DOHH2 (cell line): ENCODE measurements at regions not wholly inside any gene's neighbourhood (a gene's known extent, or its start where the extent isn't known, plus 50 kb on each side); places are given as distances from the start of the nearest gene placed in this dataset.

ENCODE experiments used
- H3F3A ChIP-seq: fragments of 200-600 bp; sonication (generic), shearing (Covaris generic); 2 replicates; pipeline ENCODE4 v1.6.0; 2016; ENCODE audit warnings: antibody characterized with exemption, mild to moderate bottlenecking; ENCODE audit not compliant: control insufficient read depth, insufficient read depth
- H3K27ac ChIP-seq: fragments of 200-600 bp; sonication (generic); 2 replicates; pipeline ENCODE4 v1.5.1; 2014; ENCODE audit warnings: low read depth, mild to moderate bottlenecking, low read length, moderate library complexity
- H3K27me3 ChIP-seq: fragments of 200-600 bp; sonication (generic); 2 replicates; pipeline ENCODE4 v1.6.1; 2014; ENCODE audit warnings: mild to moderate bottlenecking, low read length, mixed read lengths; ENCODE audit not compliant: control insufficient read depth
- H3K36me3 ChIP-seq: fragments of 200-600 bp; sonication (generic); 2 replicates; pipeline ENCODE4 v1.6.1; 2014; ENCODE audit warnings: mild to moderate bottlenecking, low read length, moderate library complexity, mixed read lengths; ENCODE audit not compliant: control insufficient read depth
- H3K4me1 ChIP-seq: fragments of 200-600 bp; sonication (generic); 2 replicates; pipeline ENCODE4 v1.6.1; 2014; ENCODE audit warnings: mild to moderate bottlenecking, low read length, mixed read lengths; ENCODE audit not compliant: control insufficient read depth
- H3K4me2 ChIP-seq: fragments of 200-600 bp; sonication (generic); 2 replicates; pipeline ENCODE4 v1.6.0; 2014; ENCODE audit warnings: mild to moderate bottlenecking, low read length, moderate library complexity
- H3K4me3 ChIP-seq: fragments of 200-600 bp; sonication (generic); 2 replicates; pipeline ENCODE4 v1.5.1; 2014; ENCODE audit warnings: mild to moderate bottlenecking, low read length, mixed read lengths
- H3K79me2 ChIP-seq: fragments of 200-600 bp; sonication (generic); 2 replicates; pipeline ENCODE4 v1.6.1; 2014; ENCODE audit warnings: mild to moderate bottlenecking, low read length, mixed read lengths; ENCODE audit not compliant: control insufficient read depth
- H3K9me2 ChIP-seq: fragments of 200-600 bp; sonication (generic); replicated peaks from 2 replicates; pipeline ENCODE4 v1.6.1; 2014; ENCODE audit warnings: mild to moderate bottlenecking, low read length, mixed read lengths; ENCODE audit not compliant: control insufficient read depth
- H3K9me3 ChIP-seq: fragments of 200-600 bp; sonication (generic); 2 replicates; pipeline ENCODE4 v1.6.1; 2014; ENCODE audit warnings: antibody characterized with exemption, low read length, mixed read lengths; ENCODE audit not compliant: control insufficient read depth, insufficient read depth
- H4K20me1 ChIP-seq: fragments of 200-600 bp; sonication (generic); 2 replicates; pipeline ENCODE4 v1.6.0; 2014; ENCODE audit warnings: low read depth, mild to moderate bottlenecking, antibody characterized with exemption, low read length, moderate library complexity; ENCODE audit not compliant: control insufficient read depth, insufficient read depth
- CTCF ChIP-seq: fragments of 200-600 bp; sonication (generic); IDR thresholded peaks from one replicate; pipeline ENCODE4 v1.5.1; 2014; ENCODE audit warnings: antibody characterized with exemption, mild to moderate bottlenecking, low read depth, low read length; ENCODE audit not compliant: poor library complexity, severe bottlenecking
- EZH2phosphoT487 ChIP-seq: fragments of 200-600 bp; sonication (generic); IDR thresholded peaks from 2 replicates; pipeline ENCODE4 v1.6.1; 2017; ENCODE audit warnings: borderline replicate concordance, mild to moderate bottlenecking, antibody characterized with exemption, low read length, moderate library complexity, mixed read lengths

- 0 out of 2 replicates have a peak, but pooled peaks cover 2% of the 10 kb centered on the region for H3K79me2 ChIP-seq
- no peaks in the 10 kb centered on the region for H3F3A ChIP-seq
- no peaks in the 10 kb centered on the region for H3K9me3 ChIP-seq
- peak overlapping the region; percentile 58 for H3K4me2 ChIP-seq
- peak overlapping the region; percentile 49 for H3K4me3 ChIP-seq
- H3K36me3 ChIP-seq, result no peaks in the 10 kb centered on the region
- H3K27ac ChIP-seq, result peak overlapping the region; percentile 56
- no peaks in the 10 kb centered on the region for H3K9me2 ChIP-seq
- H3K4me1 ChIP-seq, result peaks cover 54% of the 10 kb centered on the region
- H4K20me1 ChIP-seq, result no peaks in the 10 kb centered on the region
- no peak for TF ChIP-seq EZH2phosphoT487
- TF ChIP-seq CTCF, result no peak
- no peaks in the 10 kb centered on the region for H3K27me3 ChIP-seq
Measured at GRCh38 chr12:66741919-66742318, 63.0 kb upstream of the GRIP1 start.

- Histone ChIP-seq H3K9me3 (no peaks in the 10 kb centered on the region), H3K27ac (peak overlapping the region; percentile 56), H3K4me1 (peaks cover 55% of the 10 kb centered on the region), H3K4me3 (peak overlapping the region; percentile 49), H3F3A (no peaks in the 10 kb centered on the region), H4K20me1 (no peaks in the 10 kb centered on the region), H3K36me3 (no peaks in the 10 kb centered on the region), H3K79me2 (0 out of 2 replicates have a peak, but pooled peaks cover 2% of the 10 kb centered on the region), H3K9me2 (no peaks in the 10 kb centered on the region), H3K4me2 (peak overlapping the region; percentile 58), H3K27me3 (no peaks in the 10 kb centered on the region)
- TF ChIP-seq CTCF (no peak), EZH2phosphoT487 (no peak)
Measured at GRCh38 chr12:66742508-66743367, 63.9 kb upstream of the GRIP1 start.

GRCh38 chr12:66744461-66744860, 65.6 kb upstream of the GRIP1 start:
- H3K9me3 ChIP-seq, result no peaks in the 10 kb centered on the region
- no peaks in the 10 kb centered on the region for H3F3A ChIP-seq
- H3K9me2 ChIP-seq, result no peaks in the 10 kb centered on the region
- H3K4me1 ChIP-seq, result peaks cover 55% of the 10 kb centered on the region
- TF ChIP-seq EZH2phosphoT487 (no peak), CTCF (no peak)
- 0 out of 2 replicates have a peak, but pooled peaks cover 2% of the 10 kb centered on the region for H3K79me2 ChIP-seq
- no peaks in the 10 kb centered on the region for H4K20me1 ChIP-seq
- H3K36me3 ChIP-seq, result no peaks in the 10 kb centered on the region
- H3K4me2 ChIP-seq, result no peak overlapping the region
- H3K27me3 ChIP-seq, result no peaks in the 10 kb centered on the region
- no peak overlapping the region for H3K27ac ChIP-seq
- H3K4me3 ChIP-seq, result no peak overlapping the region
